Liver (tissue), 8 donors: ENCODE measurements at regions not wholly inside any gene's neighbourhood (a gene's known extent, or its start where the extent isn't known, plus 50 kb on each side); places are given as distances from the start of the nearest gene placed in this dataset.
A peak's percentile ranks its signal among the peaks of the same experiment; 100 is the strongest.

Experiments
- DNase-seq: peaks from one replicate; pipeline ENCODE4 v3.0.0-alpha.2; 2017; ENCODE audit warnings: low spot score
- H3K27ac ChIP-seq, 2 donors: one replicate each; pipeline ENCODE4 v1.7.0; 2013; ENCODE audit warnings: inconsistent platforms in 2 of 2, low read length in 2 of 2, control low read depth in 1 of 2, low read depth in 1 of 2, mild to moderate bottlenecking in 1 of 2
- H3K27me3 ChIP-seq, 4 donors: one replicate each; pipeline versions ENCODE4 v1.6.1 to v1.7.0; 2013; ENCODE audit warnings: low read length in 3 of 4, inconsistent platforms in 1 of 4, mild to moderate bottlenecking in 1 of 4, moderate library complexity in 1 of 4; ENCODE audit not compliant: control insufficient read depth in 4 of 4, insufficient read depth in 4 of 4
- H3K36me3 ChIP-seq, 4 donors: one replicate each; pipeline versions ENCODE4 v1.6.1 to v1.7.0; 2013; ENCODE audit warnings: low read length in 3 of 4, mild to moderate bottlenecking in 3 of 4, low read depth in 1 of 4, moderate library complexity in 1 of 4; ENCODE audit not compliant: control insufficient read depth in 4 of 4, insufficient read depth in 3 of 4
- H3K4me1 ChIP-seq, 4 donors: one replicate each; pipeline versions ENCODE4 v1.6.1 to v1.7.0; 2013; ENCODE audit warnings: low read length in 3 of 4, mild to moderate bottlenecking in 3 of 4, moderate library complexity in 1 of 4; ENCODE audit not compliant: control insufficient read depth in 4 of 4, insufficient read depth in 4 of 4
- H3K4me3 ChIP-seq, 3 donors: one replicate each; pipeline versions ENCODE4 v1.6.1 to v1.7.0; 2013; ENCODE audit warnings: low read length in 3 of 3, control low read depth in 1 of 3, low read depth in 1 of 3, mild to moderate bottlenecking in 1 of 3
- H3K9ac ChIP-seq, 2 donors: one replicate each; pipeline ENCODE4 v1.7.0; 2013; ENCODE audit warnings: low read length in 2 of 2, mild to moderate bottlenecking in 2 of 2, moderate library complexity in 2 of 2, control low read depth in 1 of 2, low read depth in 1 of 2
- H3K9me3 ChIP-seq, 4 donors: one replicate each; pipeline versions ENCODE4 v1.6.1 to v1.7.0; 2013; ENCODE audit warnings: low read length in 3 of 4; ENCODE audit not compliant: control insufficient read depth in 4 of 4
- CTCF ChIP-seq: fragments of 150-350 bp; IDR thresholded peaks from 2 replicates; pipeline ENCODE4 v1.5.1; 2017; ENCODE audit warnings: improper control_type of control experiment, low read depth, low read length; ENCODE audit not compliant: missing input control
- EGR1 ChIP-seq, 2 donors: IDR thresholded peaks; 2 replicates each; pipeline ENCODE4 v1.6.1; 2016 to 2018; ENCODE audit warnings: antibody characterized with exemption in 2 of 2, low read depth in 2 of 2
- FOXA1 ChIP-seq: IDR thresholded peaks from 2 replicates; pipeline ENCODE4 v1.6.1; 2016; ENCODE audit warnings: antibody characterized with exemption
- FOXA2 ChIP-seq: IDR thresholded peaks from 2 replicates; pipeline ENCODE4 v1.6.1; 2016; ENCODE audit warnings: antibody characterized with exemption
- GABPA ChIP-seq, 2 donors: IDR thresholded peaks in 1 of 2; conservative IDR thresholded peaks in 1 of 2; 2 replicates each; pipeline ENCODE4 v1.6.1; 2016; ENCODE audit warnings: antibody characterized with exemption in 2 of 2, mild to moderate bottlenecking in 1 of 2, moderate library complexity in 1 of 2
- HNF4G ChIP-seq: IDR thresholded peaks from 2 replicates; pipeline ENCODE4 v1.6.1; 2016; ENCODE audit warnings: antibody characterized with exemption
- JUND ChIP-seq, 2 donors: IDR thresholded peaks; 2 replicates each; pipeline ENCODE4 v1.6.1; 2016; ENCODE audit warnings: antibody characterized with exemption in 2 of 2
- MAX ChIP-seq: IDR thresholded peaks from 2 replicates; pipeline ENCODE4 v1.6.1; 2016; ENCODE audit warnings: antibody characterized with exemption
- NR2F2 ChIP-seq: IDR thresholded peaks from 2 replicates; pipeline ENCODE4 v1.6.1; 2016; ENCODE audit warnings: antibody characterized with exemption
- RAD21 ChIP-seq, 2 donors: IDR thresholded peaks; 2 replicates each; pipeline ENCODE4 v1.6.1; 2016; ENCODE audit warnings: antibody characterized with exemption in 2 of 2, mild to moderate bottlenecking in 2 of 2
- REST ChIP-seq: IDR thresholded peaks from 2 replicates; pipeline ENCODE4 v1.6.1; 2016; ENCODE audit warnings: antibody characterized with exemption, mild to moderate bottlenecking
- RXRA ChIP-seq, 2 donors: IDR thresholded peaks; 2 replicates each; pipeline ENCODE4 v1.6.1; 2017 to 2018; ENCODE audit warnings: antibody characterized with exemption in 2 of 2, mild to moderate bottlenecking in 1 of 2
- SP1 ChIP-seq: IDR thresholded peaks from 2 replicates; pipeline ENCODE4 v1.6.1; 2018; ENCODE audit warnings: antibody characterized with exemption, mild to moderate bottlenecking
- TAF1 ChIP-seq: conservative IDR thresholded peaks from 2 replicates; pipeline ENCODE4 v1.6.1; 2016; ENCODE audit warnings: antibody characterized with exemption, mild to moderate bottlenecking
- YY1 ChIP-seq: IDR thresholded peaks from 2 replicates; pipeline ENCODE4 v1.6.1; 2016; ENCODE audit warnings: antibody characterized with exemption, mild to moderate bottlenecking
- ZBTB33 ChIP-seq: IDR thresholded peaks from 2 replicates; pipeline ENCODE4 v1.6.1; 2016; ENCODE audit warnings: antibody characterized with exemption
- WGBS: extraction: QIAGEN DNeasy Blood & Tissue Kit; methylation state at CpG from one replicate; pipeline ENCODE4 v1.1.7; 2013; 5-methylcytosine and 5-hydroxymethylcytosine counted together
- donor health status: healthy.
- donor health status: healthy.
- donor health status: healthy.
- donor health status: healthy.
- donor health status: healthy.

GRCh38 chr4:37771771-37772170 lies 54.7 kb upstream of the PGM2 start:
- no peak for DNase-seq
- no peaks in the 10 kb centered on the region for H3K36me3 ChIP-seq
- no peaks in the 10 kb centered on the region for H3K27me3 ChIP-seq
- H3K27ac ChIP-seq = no peak overlapping the region
- no peak overlapping the region for H3K9ac ChIP-seq
- H3K4me1 ChIP-seq = no peaks in the 10 kb centered on the region
- H3K4me3 ChIP-seq = no peak overlapping the region
- WGBS = 93% methylated on average over 2 of the region's 2 CpGs
- no peak for TF ChIP-seq SP1
- peak in 1 of 2 donors; percentile 11 for TF ChIP-seq RXRA (IDR thresholded peaks at IDR 0.05)
- TF ChIP-seq ZBTB33 = no peak
- TF ChIP-seq RAD21 (IDR thresholded peaks at IDR 0.05) = no peak
- H3K9me3 ChIP-seq = no peaks in the 10 kb centered on the region

GRCh38 chr4:37770016-37770415 lies 56.5 kb upstream of the PGM2 start:
- Histone ChIP-seq H3K9ac (no peak overlapping the region), H3K36me3 (no peaks in the 10 kb centered on the region), H3K4me1 (no peaks in the 10 kb centered on the region), H3K27ac (no peak overlapping the region), H3K9me3 (no peaks in the 10 kb centered on the region), H3K4me3 (no peak overlapping the region), H3K27me3 (no peaks in the 10 kb centered on the region)
- 83% methylated on average over 2 of the region's 2 CpGs for WGBS
- TF ChIP-seq FOXA1 (no peak), GABPA (IDR thresholded peaks at IDR 0.05 in 1 of 2, conservative IDR thresholded peaks at IDR 0.05 in 1 of 2) (no peak), CTCF (no peak), RXRA (IDR thresholded peaks at IDR 0.05) (no peak), SP1 (no peak), TAF1 (no peak), YY1 (no peak), REST (no peak), NR2F2 (no peak), RAD21 (IDR thresholded peaks at IDR 0.05) (no peak), MAX (no peak), FOXA2 (no peak), HNF4G (no peak), JUND (IDR thresholded peaks at IDR 0.05) (no peak), ZBTB33 (no peak), EGR1 (IDR thresholded peaks at IDR 0.05; ENCODE audit: low read depth in 2 of 2) (no peak)
- no peak for DNase-seq
